CD4-positive, alpha-beta T cell treated with Interleukin-1 beta for 1 hour (primary cell): ENCODE measurements at regions not wholly inside any gene's neighbourhood (a gene's known extent, or its start where the extent isn't known, plus 50 kb on each side); places are given as distances from the start of the nearest gene placed in this dataset.
"Not testable (repeated sequence)": the region's sequence is repeated elsewhere in the genome, so short reads cannot be mapped to it uniquely, and the experiment has no call there.

Source experiments
- DNase-seq, 2 donors: peaks; one replicate each; pipeline ENCODE4 v3.0.0-alpha.2; 2020 to 2022

DNA sequence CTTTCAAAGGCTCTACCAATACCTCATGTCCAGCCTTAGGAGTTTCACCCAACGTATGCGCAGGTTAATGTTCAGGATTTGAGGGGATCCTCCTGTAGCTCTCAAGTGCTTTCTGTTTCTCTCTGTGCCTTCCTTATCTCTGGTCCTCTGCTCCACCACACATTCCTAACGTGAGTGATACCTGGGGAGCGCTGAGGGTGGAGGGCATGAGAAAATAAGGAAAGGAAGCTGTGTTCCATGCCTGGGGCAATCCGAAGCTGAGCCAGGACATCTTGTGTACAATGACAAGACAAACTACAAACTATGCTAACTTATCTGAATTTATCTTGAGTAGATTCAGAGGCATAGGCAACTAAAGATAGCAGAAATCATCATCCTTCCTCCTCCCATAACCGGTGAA lies 136.4 kb downstream of the SST start:
- no peak for DNase-seq

DNA sequence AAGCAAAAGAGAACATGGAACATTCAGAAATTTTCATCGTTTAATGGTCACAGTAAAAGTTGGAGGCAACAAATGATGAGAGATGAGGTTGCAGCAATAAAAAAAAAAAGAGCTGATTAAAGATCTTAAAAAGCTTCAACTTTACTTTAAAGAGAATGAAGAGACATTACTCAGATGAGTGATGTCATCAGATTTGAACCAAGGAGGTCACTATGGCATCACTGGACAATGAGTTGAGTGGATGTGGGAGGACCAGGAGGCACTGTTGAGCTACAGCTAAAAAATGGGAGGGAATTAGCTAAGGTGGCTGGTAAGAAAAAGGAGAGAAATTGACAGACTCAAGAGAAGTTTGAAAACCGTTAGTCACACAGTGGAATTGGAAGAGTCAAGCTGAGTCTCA lies 138.4 kb downstream of the SST start:
- no peak for DNase-seq

DNA sequence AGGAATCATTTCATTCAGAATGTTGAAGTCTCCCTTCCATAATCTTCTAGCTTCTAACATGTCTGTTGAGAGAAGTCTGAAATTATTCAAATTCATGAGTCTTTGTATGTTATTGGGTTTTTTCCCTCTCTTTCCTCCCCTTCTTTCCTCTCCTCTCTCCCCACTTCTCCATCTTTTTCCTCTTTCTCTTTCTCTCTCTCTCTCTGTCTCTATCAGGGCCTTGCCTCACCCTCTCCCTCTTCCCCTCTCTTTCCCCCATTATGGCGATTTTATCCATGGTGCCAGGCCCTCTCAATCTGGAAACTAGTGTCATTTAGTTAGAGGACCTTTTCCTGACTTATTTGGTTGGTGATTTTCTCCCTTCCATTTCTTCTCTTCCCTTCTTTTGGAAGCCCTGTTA lies 147.3 kb downstream of the SST start:
- DNase-seq: no peak

DNA sequence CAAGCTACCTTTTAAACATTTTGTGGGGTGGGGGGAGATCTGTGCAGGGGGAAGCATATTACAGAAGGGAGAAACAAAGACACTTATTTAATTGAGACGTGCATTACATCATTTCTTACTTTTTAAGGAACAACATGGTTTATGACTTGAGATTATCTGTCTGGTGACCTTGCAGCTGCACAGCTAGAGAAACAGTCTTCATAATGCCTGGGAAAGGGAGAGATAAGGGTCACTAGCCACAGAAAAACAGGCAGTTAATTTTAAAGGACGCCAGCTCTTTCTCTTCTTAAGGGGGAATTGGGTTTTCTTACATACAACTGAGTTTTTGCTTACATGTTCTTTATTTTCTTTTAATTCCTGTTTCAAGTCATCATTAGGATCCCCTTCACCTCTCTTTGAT lies 147.9 kb downstream of the SST start:
- no peak for DNase-seq

DNA sequence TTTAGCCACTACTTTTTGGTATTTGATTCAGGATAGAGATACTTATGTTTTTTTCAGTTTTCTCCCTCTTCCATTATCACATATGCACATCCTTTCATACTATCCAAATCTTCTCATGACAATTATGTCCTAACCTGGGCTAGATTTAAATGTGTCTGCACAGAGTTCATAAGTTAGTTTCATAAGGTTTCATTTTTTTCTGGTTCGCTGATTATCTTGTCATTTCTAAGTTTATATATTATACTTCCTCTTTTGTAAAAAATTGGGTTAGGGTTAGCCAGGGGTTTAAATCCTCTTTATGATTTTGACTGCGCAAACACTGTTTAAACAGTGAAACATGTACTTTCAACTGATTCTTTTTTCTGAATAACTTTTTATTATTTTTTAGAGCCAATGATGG lies 148.6 kb downstream of the SST start:
- no peak for DNase-seq

DNA sequence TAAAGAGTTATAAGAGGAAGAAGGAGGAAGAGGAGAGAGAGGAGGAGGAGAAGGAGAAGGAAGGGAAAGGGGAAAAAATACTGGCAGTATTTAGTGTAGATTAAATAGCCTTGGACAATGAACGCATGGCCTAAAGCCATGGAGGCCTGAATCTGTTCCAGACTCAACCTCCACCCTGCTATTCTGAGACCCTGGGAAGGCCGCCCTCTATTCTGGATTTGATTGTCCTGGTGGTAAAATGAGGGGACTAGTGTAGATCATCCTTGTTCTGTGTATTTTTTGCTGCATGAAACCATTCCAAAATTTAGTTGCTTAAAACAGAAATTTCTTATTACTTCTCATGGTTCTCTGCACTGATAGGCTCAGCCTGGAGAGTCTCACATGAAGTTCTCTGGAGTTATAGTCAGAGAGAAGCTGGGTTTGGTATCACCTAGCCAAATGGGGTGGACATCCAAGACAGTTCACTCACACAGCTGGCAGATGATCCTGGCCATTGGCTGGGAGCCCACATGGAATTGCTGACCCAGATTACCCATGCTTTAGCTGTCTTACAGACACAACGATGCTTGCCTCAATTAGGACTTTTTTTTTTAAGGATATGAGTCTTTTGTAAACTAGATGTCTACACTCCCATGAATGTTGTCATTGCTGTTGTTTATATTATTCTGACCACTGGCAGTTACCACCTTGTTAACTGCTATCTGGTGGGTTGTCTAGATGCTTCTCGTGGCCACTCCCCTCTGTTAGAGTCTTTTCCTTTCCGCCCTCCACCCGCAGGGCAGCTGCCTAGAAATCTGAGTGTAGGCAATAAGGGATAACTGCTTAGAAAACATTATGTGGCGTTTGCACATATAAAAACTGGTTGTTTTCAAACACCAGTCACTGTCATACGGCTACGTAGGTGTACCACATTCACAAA lies 149.9 kb downstream of the SST start:
- DNase-seq: no peak

DNA sequence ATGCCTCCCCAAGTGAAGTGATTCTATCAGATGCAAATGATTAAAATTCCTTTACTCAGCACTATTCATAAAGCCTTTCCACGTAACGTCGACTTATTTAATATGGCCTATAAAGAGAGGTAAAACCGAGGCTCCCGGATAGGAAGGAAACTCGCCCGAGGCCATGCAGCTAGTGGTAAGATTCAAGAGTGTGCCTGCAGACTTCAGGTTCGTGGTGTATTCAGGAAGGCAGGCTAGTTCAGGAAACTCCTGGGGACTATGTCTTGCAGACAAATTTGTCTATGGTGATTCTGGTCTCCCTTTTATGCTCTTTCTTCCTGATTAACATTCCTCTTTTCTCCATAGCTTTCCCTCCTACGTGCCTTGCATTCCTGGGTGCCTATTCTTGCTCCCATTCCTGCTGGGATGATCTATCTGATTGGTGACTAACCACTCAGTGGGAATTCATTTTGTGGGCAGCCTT lies 150.7 kb downstream of the SST start:
- DNase-seq: no peak

DNA sequence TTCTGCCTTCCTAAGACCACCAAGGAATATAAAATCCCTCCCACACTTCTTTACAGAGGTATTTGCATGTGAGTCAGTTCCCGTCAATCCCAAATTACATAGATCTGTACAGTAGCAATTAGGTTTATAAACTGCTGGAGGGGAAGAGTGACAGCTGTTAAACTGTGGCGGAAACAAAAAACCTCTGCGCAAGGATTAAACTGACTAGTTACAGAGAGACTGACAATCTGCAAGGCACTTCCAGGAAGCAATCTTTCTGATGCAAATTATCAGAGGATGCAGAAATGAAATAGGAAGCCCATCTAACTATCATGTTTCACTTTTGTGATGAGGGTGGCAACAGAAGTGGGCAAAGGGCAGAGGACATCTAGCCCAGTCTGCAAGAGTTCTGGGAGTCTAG lies 150.4 kb downstream of the RTP4 start:
- DNase-seq: no peak

DNA sequence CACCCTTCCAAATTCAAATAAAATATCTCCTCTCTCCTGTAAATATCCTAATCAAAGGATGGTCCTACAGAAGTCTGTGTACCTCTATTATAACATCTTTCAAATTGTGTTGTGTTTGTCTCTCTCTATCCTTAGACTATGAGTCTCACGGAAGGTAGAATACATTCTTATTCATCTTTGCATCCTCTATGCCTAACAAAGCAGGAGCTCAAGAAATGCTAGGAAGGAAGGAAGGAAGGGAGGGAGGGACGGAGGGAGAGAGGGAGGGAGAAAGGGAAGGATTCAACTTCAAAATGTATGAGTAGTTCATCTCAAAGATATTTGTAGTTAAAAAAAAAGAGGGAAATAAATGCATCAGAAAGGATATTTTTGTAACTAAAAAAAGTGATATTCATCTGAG lies 150.0 kb downstream of the RTP4 start:
- no peak for DNase-seq

DNA sequence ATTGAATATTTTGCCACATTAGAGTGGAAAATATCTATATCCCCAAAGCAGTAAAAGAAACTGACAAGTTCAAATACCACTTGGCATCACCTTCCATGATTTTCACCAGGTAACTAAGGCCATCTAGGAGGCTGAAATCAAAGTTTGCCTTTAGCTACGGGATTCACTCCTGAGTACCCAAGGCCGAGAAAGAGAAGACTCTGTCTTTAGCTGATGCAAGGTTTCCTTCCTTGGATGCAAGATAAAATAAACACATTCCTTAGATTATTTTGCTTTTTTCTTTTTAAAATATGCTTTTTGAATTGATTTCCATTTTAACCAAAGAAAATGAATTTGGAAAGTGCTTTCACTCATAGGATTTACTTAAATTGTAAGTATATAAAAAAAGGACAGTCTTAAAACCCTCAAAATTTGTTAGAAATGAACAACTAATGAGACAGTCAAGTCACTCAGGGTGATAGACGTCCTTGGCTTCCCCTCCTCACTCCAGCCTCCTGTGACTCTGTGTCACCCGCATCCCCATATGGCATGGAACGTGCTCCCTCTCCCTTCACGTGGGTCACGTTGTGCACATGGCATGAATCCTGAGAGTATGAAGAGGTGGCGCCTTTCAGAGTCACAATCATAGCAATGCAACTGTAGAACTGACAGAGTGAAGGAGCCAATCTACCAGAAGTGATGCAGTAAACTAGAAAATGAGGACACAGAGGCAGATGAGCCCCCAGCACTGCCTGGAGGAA lies 148.4 kb downstream of the RTP4 start:
- DNase-seq: no peak

DNA sequence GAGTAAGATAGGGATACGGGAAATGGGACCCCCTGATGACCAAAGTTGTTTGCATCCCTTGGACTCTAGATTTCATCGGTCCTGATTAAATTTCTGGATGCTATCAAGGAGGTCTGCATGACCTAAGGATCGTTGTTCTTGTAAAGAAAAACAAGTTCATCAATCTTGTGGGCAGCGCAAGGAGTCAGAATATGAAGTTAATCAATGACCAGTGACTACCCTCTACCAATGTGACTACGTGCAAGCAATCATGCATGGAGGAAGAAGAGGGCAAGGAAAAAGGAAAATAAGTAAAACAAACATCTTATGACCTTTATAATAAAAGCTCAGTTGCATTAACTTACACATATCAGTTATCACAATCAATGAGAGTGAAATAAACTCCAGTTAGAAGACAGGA lies 139.7 kb downstream of the RTP4 start:
- DNase-seq: no peak

DNA sequence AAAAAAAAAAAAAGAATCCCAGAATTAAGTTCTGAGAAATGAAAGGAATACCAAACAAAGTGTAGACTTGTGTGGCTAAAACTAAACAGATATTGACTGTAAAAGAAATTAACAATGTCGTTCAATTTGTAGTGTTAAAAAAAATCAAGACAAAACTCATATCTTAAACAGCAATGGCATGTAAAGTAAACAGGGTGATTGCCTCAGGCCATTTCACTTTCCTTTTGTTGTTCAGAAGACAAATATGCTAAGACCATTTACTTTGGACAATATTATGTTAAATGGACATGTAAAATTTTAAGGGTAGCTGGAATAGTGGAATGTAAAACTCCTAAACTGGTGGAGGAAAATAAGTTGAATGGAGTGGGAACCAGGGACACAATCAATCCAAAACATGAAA lies 139.1 kb downstream of the RTP4 start:
- DNase-seq: no peak

DNA sequence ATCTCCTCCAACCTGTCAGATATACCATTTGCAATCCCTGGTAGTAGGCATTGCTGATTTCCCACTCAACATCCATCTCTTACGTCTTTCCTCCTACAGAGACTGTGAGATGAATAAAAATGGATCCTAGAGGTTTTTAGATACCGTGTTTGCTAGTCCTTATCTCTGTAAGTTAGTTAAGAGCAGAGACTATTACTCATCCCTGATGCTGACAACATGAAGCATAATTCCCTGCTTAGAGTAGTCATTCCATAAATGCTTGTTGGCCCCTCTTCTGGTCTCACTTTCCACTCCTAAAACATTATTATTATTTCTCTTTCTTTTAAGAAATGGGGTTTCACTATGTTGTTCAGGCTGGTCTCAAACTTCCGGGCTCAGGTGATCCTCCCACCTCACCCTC lies 136.2 kb downstream of the RTP4 start:
- no peak for DNase-seq

DNA sequence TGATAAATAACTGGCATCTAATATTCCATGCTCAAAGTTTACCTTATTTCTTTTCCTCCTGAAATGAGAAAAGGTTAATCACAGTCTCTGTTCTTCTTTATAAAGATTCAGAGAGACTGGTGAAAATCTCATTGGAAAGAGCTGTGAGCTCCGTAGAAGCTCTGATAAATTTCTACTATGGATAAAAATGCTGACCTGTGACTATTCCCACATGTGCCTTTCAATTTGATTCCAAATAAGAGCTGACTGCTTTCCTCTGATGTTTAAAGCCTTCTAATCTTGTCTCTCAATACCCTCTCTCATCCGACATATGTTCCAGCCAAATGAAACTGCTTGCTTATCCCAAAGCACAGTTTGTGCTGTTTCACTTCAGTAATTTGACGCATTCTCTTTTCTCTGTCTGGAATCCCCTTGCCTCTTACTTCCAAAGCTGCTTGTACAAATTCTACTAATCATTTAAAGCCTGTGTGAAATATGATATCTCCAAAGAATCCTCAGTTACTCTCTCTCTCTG lies 130.1 kb downstream of the RTP4 start:
- DNase-seq: no peak

DNA sequence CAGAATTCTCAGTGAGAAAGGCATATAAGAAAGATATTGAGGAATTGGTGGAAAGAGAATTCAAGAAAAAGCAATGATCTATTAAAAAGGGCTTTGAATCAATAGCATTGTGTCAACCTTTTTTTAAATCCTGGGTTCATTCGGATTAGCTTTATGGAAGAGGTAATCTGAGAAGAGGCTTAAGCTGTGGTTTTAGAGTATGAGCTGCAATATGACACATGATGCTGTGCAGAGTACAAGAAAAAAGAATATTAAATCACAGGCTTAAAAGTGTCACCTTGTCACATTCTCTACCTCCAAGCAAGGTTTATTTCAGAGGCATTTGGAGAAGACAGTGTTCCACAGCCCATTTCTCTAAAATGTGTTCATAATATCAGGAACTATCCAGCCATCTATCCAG lies 128.9 kb downstream of the RTP4 start:
- DNase-seq: no peak

DNA sequence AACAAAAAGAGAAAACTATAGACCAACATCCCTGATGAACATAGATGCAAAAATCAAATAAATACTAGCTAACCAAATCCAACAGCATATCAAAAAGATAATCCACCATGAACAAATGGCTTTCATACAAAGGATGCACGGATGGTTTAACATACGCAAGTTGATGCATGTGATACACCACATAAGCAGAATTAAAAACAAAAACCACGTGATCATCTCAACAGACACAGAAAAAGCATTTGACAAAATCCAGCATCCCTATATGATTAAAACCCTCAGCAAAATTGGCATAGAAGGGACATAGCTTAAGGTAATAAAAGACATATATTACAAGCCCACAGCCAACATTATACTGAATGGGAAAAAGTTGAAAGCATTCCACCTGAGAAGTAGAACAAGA lies 125.9 kb downstream of the RTP4 start:
- DNase-seq: not testable (repeated sequence)

DNA sequence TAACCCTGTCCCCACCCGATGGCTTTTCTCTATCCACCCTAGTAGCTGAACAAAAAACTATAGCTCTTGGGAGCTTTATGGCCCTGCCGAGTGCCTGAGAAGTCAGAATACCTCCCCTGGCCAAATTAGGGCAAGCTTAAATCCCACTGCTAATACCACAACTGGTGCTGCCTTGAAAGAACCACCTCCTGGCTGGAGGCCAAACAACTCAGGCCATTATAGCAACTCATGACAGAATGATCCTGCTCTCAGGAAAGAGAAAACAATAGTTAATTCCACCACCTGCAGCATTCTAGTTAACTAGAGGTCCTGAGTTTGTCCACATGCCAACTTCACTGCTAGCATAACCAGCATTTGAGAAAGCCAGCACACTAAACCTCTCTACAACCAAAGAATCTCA lies 123.2 kb downstream of the RTP4 start:
- DNase-seq: no peak

DNA sequence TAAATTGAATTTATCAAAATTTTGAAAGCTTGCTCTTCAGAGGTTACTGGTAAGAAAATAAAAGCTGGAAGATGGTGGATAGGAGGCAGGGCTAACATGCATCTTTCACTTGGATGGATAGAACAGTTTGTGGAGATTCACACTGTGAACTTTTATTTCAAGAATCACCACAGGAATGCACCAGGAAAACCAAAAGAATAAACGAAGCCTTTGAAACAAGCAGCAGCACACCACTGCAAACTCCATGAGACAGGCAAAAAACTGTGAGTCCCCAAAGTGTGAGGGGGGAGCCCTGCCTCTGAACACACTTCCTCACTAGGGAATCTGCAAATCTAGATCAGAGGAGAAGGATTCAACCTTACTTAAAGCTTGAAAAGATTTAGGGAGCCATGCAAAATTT lies 122.2 kb downstream of the RTP4 start:
- no peak for DNase-seq

DNA sequence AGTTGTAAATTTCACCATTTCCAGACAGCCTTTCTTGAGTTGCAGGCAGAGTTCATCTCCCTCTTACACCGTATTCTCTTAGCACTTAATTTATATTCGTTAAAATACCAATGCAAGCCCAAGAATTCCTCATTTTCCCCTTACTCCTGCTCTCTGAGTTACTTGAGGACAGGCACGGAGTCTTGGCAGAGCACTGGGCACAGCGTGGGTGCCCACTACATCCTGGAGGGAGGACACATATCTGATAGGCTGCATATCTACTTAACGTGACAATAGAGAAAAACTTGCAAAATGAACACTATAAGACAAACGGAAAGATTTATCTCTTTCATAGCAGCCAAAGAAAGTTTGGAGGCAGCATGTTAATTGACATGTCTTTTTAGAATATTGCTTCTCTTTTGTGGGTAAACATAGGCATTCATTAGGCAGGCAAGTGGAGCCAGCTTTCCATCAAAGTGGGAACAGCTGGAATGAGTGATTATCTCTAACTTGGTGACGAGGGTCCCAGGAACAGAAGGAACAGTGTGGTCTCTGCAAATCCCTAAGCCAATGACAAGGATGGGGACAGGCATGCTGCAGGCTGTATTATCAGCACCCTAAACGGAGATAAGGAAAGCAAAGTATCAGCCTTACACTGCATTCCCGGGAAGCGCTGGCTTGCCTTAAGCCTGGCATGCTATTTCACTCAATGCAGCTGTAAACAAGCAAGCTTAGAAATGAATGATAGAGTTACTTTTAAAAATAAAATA lies 116.5 kb downstream of the RTP4 start:
- DNase-seq: no peak

DNA sequence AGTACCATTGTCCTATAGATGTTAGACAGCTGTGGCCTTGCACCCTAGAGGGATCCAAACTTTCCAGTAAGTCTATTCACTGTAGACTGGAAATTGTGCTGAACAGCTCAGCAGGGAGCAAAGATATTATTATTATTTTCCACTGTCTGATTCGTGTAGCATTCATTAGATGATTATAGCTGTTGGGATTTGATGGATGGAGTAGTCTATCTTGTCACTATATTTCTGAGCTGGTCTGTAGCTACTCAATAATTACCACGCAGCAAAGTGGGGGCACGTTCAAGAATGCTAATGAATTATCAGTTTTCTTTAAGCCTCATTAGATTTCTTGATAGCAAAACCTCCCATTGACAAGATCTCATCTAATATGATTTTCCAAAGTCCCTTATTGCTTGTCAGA lies 113.2 kb downstream of the RTP4 start:
- no peak for DNase-seq

DNA sequence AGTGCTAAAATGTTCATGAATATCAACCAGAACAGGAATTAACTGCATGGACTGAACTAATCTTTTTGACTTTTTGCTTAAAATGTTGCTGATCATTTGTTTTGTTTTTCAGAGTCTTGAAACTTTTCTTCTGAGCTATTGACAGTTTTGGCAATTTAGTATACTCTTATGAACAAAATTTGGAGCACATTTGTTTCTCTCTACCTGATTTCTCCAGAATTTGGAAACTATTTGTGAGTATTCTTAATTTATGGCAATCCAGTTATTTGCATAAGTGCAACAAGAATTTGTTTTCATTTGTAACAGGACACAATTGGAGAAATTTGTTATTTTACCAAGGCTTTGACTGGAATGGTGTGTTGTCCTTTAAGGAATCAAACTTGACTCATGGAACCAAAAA lies 107.4 kb downstream of the RTP4 start:
- DNase-seq: not testable (repeated sequence)

DNA sequence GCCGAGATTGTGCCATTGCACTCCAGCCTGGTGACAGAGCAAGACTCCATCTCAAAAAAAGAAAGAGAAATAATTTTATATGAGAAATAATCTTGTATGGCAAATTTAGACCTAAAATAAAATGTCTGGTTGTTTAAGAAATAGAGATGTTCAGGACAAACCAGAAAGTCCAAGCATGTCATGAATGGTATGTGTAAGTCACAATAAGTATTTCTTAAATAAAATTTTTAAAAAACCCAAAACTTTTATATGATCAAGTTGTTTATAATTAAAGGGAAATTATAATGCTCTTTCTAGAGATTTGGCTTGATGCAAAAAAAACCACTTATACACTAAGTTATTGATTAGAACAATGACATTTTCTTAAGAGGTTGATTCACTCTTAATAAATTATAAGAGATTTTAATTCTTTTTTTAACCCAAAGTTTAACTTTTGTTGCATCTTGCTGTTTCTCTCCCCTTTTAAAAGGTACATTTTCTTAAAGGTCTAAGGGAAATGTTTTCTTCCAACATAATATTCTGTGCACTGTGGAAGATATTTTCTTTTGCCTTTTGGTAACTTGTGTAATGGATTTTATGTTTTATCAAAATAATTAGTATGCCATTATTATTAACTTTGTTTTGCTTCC lies 105.7 kb downstream of the RTP4 start:
- DNase-seq: no peak

DNA sequence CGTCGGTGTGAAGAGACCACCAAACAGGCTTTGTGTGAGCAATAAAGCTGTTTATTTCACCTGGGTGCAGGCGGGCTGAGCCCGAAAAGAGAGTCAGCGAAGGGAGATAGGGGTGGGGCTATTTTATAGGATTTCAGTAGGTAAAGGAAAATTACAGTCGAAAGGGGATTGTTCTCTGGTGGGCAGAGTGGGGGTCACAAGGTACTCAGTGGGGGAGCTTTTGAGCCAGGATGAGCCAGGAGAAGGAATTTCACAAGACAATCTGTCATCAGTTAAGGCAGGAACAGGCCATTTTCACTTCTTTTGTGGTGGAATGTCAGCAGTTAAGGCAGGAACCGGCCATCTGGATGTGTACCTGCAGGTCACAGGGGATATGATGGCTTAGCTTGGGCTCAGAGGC lies 98.1 kb downstream of the RTP4 start:
- not testable (repeated sequence) for DNase-seq
